ENCODE measurements at regions not wholly inside any gene's neighbourhood (a gene's known extent, or its start where the extent isn't known, plus 50 kb on each side); places are given as distances from the start of the nearest gene placed in this dataset.
"Not testable (repeated sequence)": the region's sequence is repeated elsewhere in the genome, so short reads cannot be mapped to it uniquely, and the experiment has no call there.

- DNase-seq (ENCODE audit: extremely low read depth in 1 of 2, low read depth in 1 of 2): no peak
Observed at GRCh38 chr17:5896215-5896614, 174.0 kb upstream of the WSCD1 start.

GRCh38 chr17:5897275-5897911, 172.8 kb upstream of the WSCD1 start:
- no peak for DNase-seq (ENCODE audit: extremely low read depth in 1 of 2, low read depth in 1 of 2)

GRCh38 chr17:5897981-5898380, 172.2 kb upstream of the WSCD1 start:
- not testable (repeated sequence) for DNase-seq (ENCODE audit: extremely low read depth in 1 of 2, low read depth in 1 of 2)

- DNase-seq (ENCODE audit: extremely low read depth in 1 of 2, low read depth in 1 of 2): no peak
Observed at GRCh38 chr17:5898406-5898805, 171.8 kb upstream of the WSCD1 start.

GRCh38 chr17:5899496-5900195, 170.5 kb upstream of the WSCD1 start:
- no peak for DNase-seq (ENCODE audit: extremely low read depth in 1 of 2, low read depth in 1 of 2)

- DNase-seq (ENCODE audit: extremely low read depth in 1 of 2, low read depth in 1 of 2): no peak
Observed at GRCh38 chr17:5901731-5902130, 168.4 kb upstream of the WSCD1 start.

- no peak for DNase-seq (ENCODE audit: extremely low read depth in 1 of 2, low read depth in 1 of 2)
Observed at GRCh38 chr17:5902181-5903140, 167.7 kb upstream of the WSCD1 start.

- no peak for DNase-seq (ENCODE audit: extremely low read depth in 1 of 2, low read depth in 1 of 2)
Observed at GRCh38 chr17:5911919-5912318, 158.3 kb upstream of the WSCD1 start.

GRCh38 chr17:5913032-5913531, 157.1 kb upstream of the WSCD1 start:
- DNase-seq (ENCODE audit: extremely low read depth in 1 of 2, low read depth in 1 of 2): no peak

- DNase-seq (ENCODE audit: extremely low read depth in 1 of 2, low read depth in 1 of 2): no peak
Observed at GRCh38 chr17:5913641-5914040, 156.5 kb upstream of the WSCD1 start.

- DNase-seq (ENCODE audit: extremely low read depth in 1 of 2, low read depth in 1 of 2): no peak
Observed at GRCh38 chr17:5915337-5915736, 154.8 kb upstream of the WSCD1 start.

- no peak for DNase-seq (ENCODE audit: extremely low read depth in 1 of 2, low read depth in 1 of 2)
Observed at GRCh38 chr17:5919089-5919488, 151.1 kb upstream of the WSCD1 start.

- no peak for DNase-seq (ENCODE audit: extremely low read depth in 1 of 2, low read depth in 1 of 2)
Observed at GRCh38 chr17:5921512-5922282, 148.5 kb upstream of the WSCD1 start.

GRCh38 chr17:5922476-5922875, 147.7 kb upstream of the WSCD1 start:
- DNase-seq (ENCODE audit: extremely low read depth in 1 of 2, low read depth in 1 of 2): no peak

- DNase-seq (ENCODE audit: extremely low read depth in 1 of 2, low read depth in 1 of 2): no peak
Observed at GRCh38 chr17:5929721-5930120, 140.5 kb upstream of the WSCD1 start.

- DNase-seq (ENCODE audit: extremely low read depth in 1 of 2, low read depth in 1 of 2): not testable (repeated sequence)
Observed at GRCh38 chr17:5930555-5930954, 139.6 kb upstream of the WSCD1 start.

GRCh38 chr17:5931616-5932015, 138.6 kb upstream of the WSCD1 start:
- DNase-seq (ENCODE audit: extremely low read depth in 1 of 2, low read depth in 1 of 2): no peak

GRCh38 chr17:5933430-5933829, 136.7 kb upstream of the WSCD1 start:
- DNase-seq (ENCODE audit: extremely low read depth in 1 of 2, low read depth in 1 of 2): no peak

GRCh38 chr17:5941258-5941657, 128.9 kb upstream of the WSCD1 start:
- no peak for DNase-seq (ENCODE audit: extremely low read depth in 1 of 2, low read depth in 1 of 2)

- DNase-seq (ENCODE audit: extremely low read depth in 1 of 2, low read depth in 1 of 2): no peak
Observed at GRCh38 chr17:5942687-5943086, 127.5 kb upstream of the WSCD1 start.

- DNase-seq (ENCODE audit: extremely low read depth in 1 of 2, low read depth in 1 of 2): no peak
Observed at GRCh38 chr17:5943232-5943631, 126.9 kb upstream of the WSCD1 start.

Data from stimulated activated CD8-positive, alpha-beta memory T cell treated with anti-CD3 and anti-CD28 coated beads, Interleukin-7, amount 100 ng/mL, for 48 hours (primary cell).